ENCODE measurements at regions not wholly inside any gene's neighbourhood (a gene's known extent, or its start where the extent isn't known, plus 50 kb on each side); places are given as distances from the start of the nearest gene placed in this dataset.
"Not testable (repeated sequence)": the region's sequence is repeated elsewhere in the genome, so short reads cannot be mapped to it uniquely, and the experiment has no call there.

GRCh38 chr11:103736315-103737036 lies 300.0 kb upstream of the DDI1 start:
- no peak for DNase-seq
- intact Hi-C loops (cut with micrococcal nuclease; ENCODE audit: unreplicated experiment) = no loop called here
- H3K27ac Mint-ChIP-seq (ENCODE audit: unreplicated experiment) = no peak overlapping the region
- CTCF ChIA-PET = no interaction called here
- no peak overlapping the region for H3K4me3 Mint-ChIP-seq (ENCODE audit: low read depth, unreplicated experiment)
- H3K27me3 Mint-ChIP-seq (ENCODE audit: unreplicated experiment) = no peaks in the 10 kb centered on the region
- BruUV-seq (replicated peaks) = no TSS peak
- no peak for TF ChIP-seq CTCF (IDR thresholded peaks at IDR 0.05; ENCODE audit: unreplicated experiment)
- H3K9me3 Mint-ChIP-seq (ENCODE audit: low read depth, unreplicated experiment) = no peaks in the 10 kb centered on the region
- no peaks in the 10 kb centered on the region for H3K36me3 Mint-ChIP-seq (ENCODE audit: insufficient read depth, unreplicated experiment)
- H3K4me1 Mint-ChIP-seq (ENCODE audit: low read depth, unreplicated experiment) = peaks cover 18% of the 10 kb centered on the region

- CTCF ChIA-PET = no interaction called here
- intact Hi-C loops (cut with micrococcal nuclease; ENCODE audit: unreplicated experiment) = no loop called here
- TF ChIP-seq CTCF (IDR thresholded peaks at IDR 0.05; ENCODE audit: unreplicated experiment) = no peak
- DNase-seq = no peak
- H3K4me3 Mint-ChIP-seq (ENCODE audit: low read depth, unreplicated experiment) = no peak overlapping the region
- H3K27ac Mint-ChIP-seq (ENCODE audit: unreplicated experiment) = no peak overlapping the region
- H3K9me3 Mint-ChIP-seq (ENCODE audit: low read depth, unreplicated experiment) = no peaks in the 10 kb centered on the region
- H3K27me3 Mint-ChIP-seq (ENCODE audit: unreplicated experiment) = no peaks in the 10 kb centered on the region
- H3K4me1 Mint-ChIP-seq (ENCODE audit: low read depth, unreplicated experiment) = peaks cover 18% of the 10 kb centered on the region
- BruUV-seq (replicated peaks) = no TSS peak
- H3K36me3 Mint-ChIP-seq (ENCODE audit: insufficient read depth, unreplicated experiment) = no peaks in the 10 kb centered on the region
These were observed 299.3 kb upstream of the DDI1 start for GRCh38 chr11:103737037-103737622.

GRCh38 chr11:103737747-103738146 lies 298.7 kb upstream of the DDI1 start:
- CTCF ChIA-PET = no interaction called here
- no peak for TF ChIP-seq CTCF (IDR thresholded peaks at IDR 0.05; ENCODE audit: unreplicated experiment)
- Mint-ChIP-seq H3K27me3 (ENCODE audit: unreplicated experiment) (no peaks in the 10 kb centered on the region), H3K27ac (ENCODE audit: unreplicated experiment) (no peak overlapping the region), H3K4me3 (ENCODE audit: low read depth, unreplicated experiment) (no peak overlapping the region), H3K36me3 (ENCODE audit: insufficient read depth, unreplicated experiment) (no peaks in the 10 kb centered on the region), H3K4me1 (ENCODE audit: low read depth, unreplicated experiment) (peaks cover 18% of the 10 kb centered on the region), H3K9me3 (ENCODE audit: low read depth, unreplicated experiment) (no peaks in the 10 kb centered on the region)
- BruUV-seq (replicated peaks) = no TSS peak
- DNase-seq = no peak
- intact Hi-C loops (cut with micrococcal nuclease; ENCODE audit: unreplicated experiment) = no loop called here

- H3K4me3 Mint-ChIP-seq (ENCODE audit: low read depth, unreplicated experiment); H3K27ac Mint-ChIP-seq (ENCODE audit: unreplicated experiment); H3K27me3 Mint-ChIP-seq (ENCODE audit: unreplicated experiment); H3K9me3 Mint-ChIP-seq (ENCODE audit: low read depth, unreplicated experiment); H3K36me3 Mint-ChIP-seq (ENCODE audit: insufficient read depth, unreplicated experiment); BruUV-seq (replicated peaks); intact Hi-C loops (cut with micrococcal nuclease; ENCODE audit: unreplicated experiment); DNase-seq; CTCF ChIA-PET: not testable (repeated sequence)
- peaks cover 11% of the 10 kb centered on the region for H3K4me1 Mint-ChIP-seq (ENCODE audit: low read depth, unreplicated experiment)
These were observed 297.2 kb upstream of the DDI1 start for GRCh38 chr11:103739074-103739796.
